ENCODE measurements at regions not wholly inside any gene's neighbourhood (a gene's known extent, or its start where the extent isn't known, plus 50 kb on each side); places are given as distances from the start of the nearest gene placed in this dataset.
"Not testable (repeated sequence)": the region's sequence is repeated elsewhere in the genome, so short reads cannot be mapped to it uniquely, and the experiment has no call there.

DNA sequence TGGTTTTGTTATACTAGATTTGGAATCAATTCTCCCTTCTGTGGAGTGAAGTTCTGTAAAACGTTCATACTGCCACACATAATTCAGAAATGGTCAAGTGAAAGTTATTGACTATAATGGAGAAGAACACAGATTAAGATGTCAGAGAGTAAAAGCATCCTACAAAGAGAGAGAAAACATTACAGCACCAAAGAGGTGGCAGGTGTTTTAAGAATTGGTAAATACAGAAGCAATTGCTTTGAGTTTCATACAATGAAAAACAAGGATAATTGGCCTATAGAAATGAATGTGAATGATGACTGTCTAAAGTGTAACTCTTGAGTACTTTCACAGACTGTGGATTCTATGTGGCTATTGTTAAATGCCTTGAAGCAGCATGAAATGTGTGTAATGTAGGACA is 435.6 kb upstream of the SMIM31 start:
- DNase-seq (ENCODE audit: low read depth, low spot score), result no peak
- no peak overlapping the region for H3K4me3 ChIP-seq (ENCODE audit: low read length)

GRCh38 chr4:164319688-164320087 is 434.2 kb upstream of the SMIM31 start:
- H3K4me3 ChIP-seq (ENCODE audit: low read length), result no peak overlapping the region
- no peak for DNase-seq (ENCODE audit: low read depth, low spot score)

DNA sequence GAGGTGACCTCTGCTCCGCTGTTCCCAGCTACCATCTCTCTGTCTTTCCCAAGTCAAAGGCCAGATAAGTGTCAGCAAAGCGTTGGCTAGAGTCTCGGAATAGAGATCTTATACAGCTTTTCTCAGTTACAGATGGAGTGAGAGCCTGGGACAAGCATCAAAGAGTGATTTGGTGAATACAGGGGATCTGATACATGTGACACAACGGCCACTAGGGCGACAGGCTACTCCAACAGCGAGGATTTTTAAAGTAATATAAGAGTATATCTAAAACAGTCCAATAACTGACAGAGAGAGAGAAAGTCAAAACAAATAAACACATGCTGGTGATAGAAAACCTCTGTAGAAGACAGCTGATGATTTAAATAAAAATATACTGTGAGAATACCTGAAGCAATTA is 433.1 kb upstream of the SMIM31 start:
- DNase-seq (ENCODE audit: low read depth, low spot score), result no peak
- H3K4me3 ChIP-seq (ENCODE audit: low read length), result no peak overlapping the region

GRCh38 chr4:164326056-164326455 is 427.9 kb upstream of the SMIM31 start:
- H3K4me3 ChIP-seq (ENCODE audit: low read length), result no peak overlapping the region
- no peak for DNase-seq (ENCODE audit: low read depth, low spot score)

DNA sequence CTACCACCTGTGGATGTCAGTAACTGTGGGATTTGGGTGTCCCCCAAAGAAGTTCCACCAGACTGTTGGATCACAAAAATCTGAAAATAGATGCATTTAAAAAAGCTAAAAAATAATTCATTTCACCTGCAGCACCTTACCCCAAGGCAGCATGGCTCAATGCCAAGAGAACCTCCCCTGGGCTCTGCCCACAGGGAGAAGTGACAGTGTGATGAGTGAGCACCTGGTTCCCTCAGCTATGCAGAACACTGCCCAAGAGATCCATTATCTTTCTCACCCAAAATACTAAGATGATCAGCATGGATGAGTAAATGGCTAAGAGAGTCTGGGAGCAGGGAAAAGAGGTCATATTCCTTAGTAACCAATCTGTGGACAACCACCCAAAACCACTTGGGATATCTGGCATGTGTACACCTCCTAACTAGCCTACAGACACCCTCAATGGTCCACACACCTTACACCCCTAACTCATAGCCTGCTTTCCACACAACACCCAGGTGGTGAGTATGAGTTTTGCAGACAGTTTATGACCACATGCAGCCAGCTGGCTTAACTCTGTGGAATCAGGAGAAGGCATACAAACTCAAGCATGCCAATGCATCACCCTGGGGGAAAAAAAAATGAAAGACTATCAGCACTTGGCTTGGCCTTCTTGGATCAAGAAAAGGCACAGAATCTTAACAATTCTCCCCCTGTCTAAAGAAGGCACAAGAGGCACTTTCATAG is 416.5 kb upstream of the SMIM31 start:
- H3K4me3 ChIP-seq (ENCODE audit: low read length), result no peak overlapping the region
- no peak for DNase-seq (ENCODE audit: low read depth, low spot score)

- DNase-seq (ENCODE audit: low read depth, low spot score), result no peak
- H3K4me3 ChIP-seq (ENCODE audit: low read length), result no peak overlapping the region
These were observed 410.4 kb upstream of the SMIM31 start for GRCh38 chr4:164343472-164343976.

DNA sequence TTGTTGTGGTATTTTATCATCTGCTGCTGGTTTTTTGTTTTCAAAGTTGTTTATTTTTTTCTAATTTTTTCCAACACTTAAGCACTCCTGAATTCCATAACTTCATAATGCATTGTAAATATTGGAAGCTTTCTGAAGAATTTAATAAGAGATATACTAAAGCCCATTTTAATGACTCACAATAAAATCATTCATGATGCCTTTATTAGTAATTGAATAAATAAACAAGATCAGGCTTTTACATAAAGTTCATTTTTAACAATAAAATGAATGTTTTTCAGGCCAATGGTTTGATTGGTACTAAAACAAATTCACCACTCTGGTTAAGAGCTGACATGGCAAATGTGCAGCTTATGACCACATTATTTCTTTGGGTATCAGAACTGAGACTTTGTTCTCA is 408.2 kb upstream of the SMIM31 start:
- no peak for DNase-seq (ENCODE audit: low read depth, low spot score)
- H3K4me3 ChIP-seq (ENCODE audit: low read length), result no peak overlapping the region

- DNase-seq (ENCODE audit: low read depth, low spot score), result no peak
- H3K4me3 ChIP-seq (ENCODE audit: low read length), result no peak overlapping the region
These were observed 403.9 kb upstream of the SMIM31 start for GRCh38 chr4:164350061-164350460.

GRCh38 chr4:164350716-164351115 is 403.2 kb upstream of the SMIM31 start:
- H3K4me3 ChIP-seq (ENCODE audit: low read length); DNase-seq (ENCODE audit: low read depth, low spot score): not testable (repeated sequence)

DNA sequence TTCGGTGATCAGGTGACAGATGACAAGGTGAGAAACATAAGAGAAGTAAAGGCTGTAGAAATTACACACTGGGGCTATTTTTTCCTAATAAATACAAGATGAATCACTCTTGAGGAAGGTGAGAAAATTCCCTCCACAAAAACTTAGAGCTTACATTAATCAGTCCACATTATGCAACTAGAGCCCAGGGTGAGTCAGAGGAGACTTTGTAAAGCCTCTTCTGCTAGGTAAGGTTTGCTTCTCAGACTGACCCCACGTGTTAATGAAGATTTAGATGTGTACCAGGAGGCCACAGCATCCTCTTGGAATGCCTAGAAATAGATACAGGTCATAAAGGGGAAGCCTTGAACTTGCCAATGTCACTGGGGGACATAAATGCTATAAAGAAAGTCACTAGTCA is 396.0 kb upstream of the SMIM31 start:
- H3K4me3 ChIP-seq (ENCODE audit: low read length), result no peak overlapping the region
- no peak for DNase-seq (ENCODE audit: low read depth, low spot score)

DNA sequence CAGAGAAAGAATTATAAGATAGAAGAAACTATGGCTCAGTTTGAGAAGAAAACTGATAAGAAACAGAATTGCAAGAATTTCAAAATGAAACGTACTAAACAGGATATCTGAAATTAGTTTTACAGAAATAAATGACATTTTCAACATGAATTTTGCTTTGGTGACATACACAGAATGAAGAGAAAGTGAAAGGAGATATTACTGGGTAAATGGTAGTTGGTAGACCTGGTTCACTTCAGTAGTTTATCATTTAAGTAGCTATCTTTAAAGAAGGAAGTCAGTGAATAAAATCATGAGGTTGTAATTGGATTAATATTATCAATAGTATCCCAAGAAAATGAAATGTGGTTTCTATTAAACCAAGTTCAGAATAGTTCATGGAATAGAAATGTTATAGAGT is 395.5 kb upstream of the SMIM31 start:
- DNase-seq (ENCODE audit: low read depth, low spot score), result no peak
- no peak overlapping the region for H3K4me3 ChIP-seq (ENCODE audit: low read length)

DNA sequence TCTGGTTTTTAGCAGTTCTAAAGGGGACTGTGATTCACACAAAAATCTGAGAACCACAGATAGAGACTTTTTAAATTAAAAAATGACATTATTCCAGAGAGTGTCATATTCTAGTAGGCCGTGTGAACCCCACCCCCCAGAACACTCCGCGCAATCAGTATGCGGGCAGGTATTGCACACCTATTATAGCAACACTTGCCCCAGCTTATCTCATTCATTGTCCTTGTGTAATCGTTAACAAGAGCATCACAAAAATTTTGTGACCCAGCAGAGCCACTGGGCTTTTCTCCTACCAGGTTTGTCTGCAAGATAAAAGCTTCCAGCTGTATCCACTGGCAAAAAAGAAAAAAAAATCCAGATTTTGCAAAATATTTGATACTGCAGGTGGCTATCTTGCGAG is 394.1 kb upstream of the SMIM31 start:
- no peak for DNase-seq (ENCODE audit: low read depth, low spot score)
- no peak overlapping the region for H3K4me3 ChIP-seq (ENCODE audit: low read length)

DNA sequence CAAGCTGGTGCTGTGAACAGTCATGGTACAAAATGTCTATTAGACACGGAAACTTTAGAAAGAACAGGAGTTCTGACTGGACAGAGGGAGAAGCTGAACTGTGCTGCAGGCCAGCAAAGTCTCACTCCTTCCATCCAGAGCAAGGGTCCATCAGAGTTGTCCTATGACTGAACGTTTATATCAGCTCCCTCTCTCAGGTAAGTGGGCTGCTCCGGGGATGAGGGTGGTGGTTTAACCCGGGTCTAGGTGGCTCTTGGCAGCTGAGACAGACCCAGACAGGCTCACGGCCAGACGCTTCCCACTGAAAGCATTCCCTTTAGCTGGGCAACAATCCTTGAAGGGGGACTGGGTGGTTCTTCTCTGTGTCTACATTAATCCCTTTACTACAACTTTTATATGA is 385.0 kb upstream of the SMIM31 start:
- no peak overlapping the region for H3K4me3 ChIP-seq (ENCODE audit: low read length)
- no peak for DNase-seq (ENCODE audit: low read depth, low spot score)

GRCh38 chr4:164373021-164373420 is 380.9 kb upstream of the SMIM31 start:
- no peak for DNase-seq (ENCODE audit: low read depth, low spot score)
- H3K4me3 ChIP-seq (ENCODE audit: low read length), result no peak overlapping the region

- DNase-seq (ENCODE audit: low read depth, low spot score), result no peak
- H3K4me3 ChIP-seq (ENCODE audit: low read length), result no peak overlapping the region
These were observed 376.7 kb upstream of the SMIM31 start for GRCh38 chr4:164377277-164377676.

DNA sequence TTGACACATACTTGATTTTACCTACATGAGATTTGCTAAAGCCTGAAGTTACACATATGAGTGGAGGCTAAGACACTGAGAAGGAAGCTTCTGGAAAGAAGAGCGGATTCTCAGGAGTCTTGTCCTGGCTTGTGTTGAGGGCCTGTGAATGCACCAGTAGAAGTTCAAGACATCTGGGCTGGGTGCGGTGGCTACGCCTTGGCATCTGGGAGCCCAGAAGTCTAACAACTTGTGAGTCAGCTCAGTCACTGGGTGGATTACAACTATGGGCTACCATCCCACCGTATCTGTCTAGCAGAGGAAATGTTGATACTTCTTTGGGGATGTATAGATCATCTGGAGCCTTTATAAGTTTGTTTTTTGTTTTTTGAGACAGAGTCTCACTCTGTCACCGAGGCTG is 375.6 kb upstream of the SMIM31 start:
- H3K4me3 ChIP-seq (ENCODE audit: low read length), result no peak overlapping the region
- DNase-seq (ENCODE audit: low read depth, low spot score), result no peak

DNA sequence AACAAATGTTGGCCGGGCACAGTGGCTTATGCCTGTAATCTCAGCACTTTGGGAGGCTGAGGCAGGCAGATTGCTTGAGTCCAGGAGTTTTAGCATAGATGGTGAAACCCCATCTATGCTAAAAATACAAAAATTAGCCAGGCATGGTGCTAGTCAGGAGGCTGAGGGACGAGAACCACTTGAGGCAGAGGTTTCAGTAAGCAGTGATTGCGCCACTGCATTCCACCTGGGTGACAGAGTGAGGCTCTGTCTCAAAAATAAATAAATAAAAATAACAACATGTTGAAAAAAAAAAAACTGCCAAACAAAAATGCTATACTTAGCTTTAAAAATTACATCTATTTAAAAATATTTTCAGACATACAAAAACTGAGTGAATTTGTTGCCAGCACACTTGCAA is 374.2 kb upstream of the SMIM31 start:
- DNase-seq (ENCODE audit: low read depth, low spot score), result no peak
- no peak overlapping the region for H3K4me3 ChIP-seq (ENCODE audit: low read length)

GRCh38 chr4:164381859-164382258 is 372.1 kb upstream of the SMIM31 start:
- no peak overlapping the region for H3K4me3 ChIP-seq (ENCODE audit: low read length)
- DNase-seq (ENCODE audit: low read depth, low spot score), result no peak

DNA sequence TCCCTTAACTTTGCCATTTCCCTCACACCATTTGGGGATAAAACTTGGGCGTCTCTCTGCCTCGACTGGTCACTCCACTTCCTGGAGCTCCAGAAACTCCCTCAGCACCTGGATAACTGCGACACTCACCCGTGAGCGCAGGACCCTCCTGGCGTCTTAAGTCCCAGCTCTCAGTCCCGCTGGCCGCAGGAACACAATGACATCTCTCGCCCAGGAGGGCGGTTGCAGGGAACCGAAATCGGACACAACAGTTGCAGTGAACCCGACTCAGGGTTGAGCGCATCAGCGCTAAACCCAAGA is 370.9 kb upstream of the SMIM31 start:
- H3K4me3 ChIP-seq (ENCODE audit: low read length), result no peak overlapping the region
- no peak for DNase-seq (ENCODE audit: low read depth, low spot score)

DNA sequence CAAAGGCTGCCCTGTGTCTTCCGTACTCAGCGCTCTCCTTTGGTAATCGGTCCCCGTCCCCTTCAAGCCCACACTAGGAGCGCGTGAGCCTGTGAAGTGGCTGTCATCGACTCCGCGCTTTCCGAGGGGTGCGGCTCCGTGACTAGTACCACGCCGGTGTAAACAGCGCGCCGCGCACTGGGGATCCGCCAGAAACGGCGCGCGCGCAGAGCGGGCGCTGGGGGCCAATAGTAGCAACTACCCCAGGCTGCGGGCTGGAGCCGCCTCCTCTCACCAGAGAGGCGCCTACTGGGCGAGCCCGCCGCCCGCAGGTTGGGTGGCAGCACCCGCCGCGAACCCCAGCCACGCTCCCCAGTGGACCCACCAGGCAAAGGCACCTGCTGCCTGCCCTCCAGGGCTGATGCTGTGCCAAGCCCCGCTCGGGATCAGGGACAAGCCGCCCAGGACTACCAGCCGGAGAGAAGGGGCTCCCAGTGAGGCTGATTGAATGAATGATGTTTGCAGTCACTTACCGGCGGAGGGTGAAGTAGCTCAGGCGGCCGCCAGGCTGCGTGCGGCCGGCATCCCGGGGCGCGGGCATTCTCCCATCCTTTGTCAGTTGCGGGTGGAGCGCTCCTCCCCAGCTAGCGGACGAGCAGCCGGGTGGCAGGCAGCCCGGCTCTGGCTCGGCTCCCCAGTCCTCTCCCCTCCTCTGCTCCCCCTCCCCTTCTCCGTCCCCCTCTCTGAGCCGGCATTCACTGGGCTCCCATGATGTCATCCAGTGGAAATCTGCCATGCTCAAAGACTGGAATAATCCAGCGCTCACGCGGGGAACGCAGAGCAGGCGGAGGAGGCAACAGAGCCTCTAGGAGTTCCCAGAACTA is 370.3 kb upstream of the SMIM31 start:
- DNase-seq (ENCODE audit: low read depth, low spot score), result no peak
- H3K4me3 ChIP-seq (ENCODE audit: low read length), result no peak overlapping the region

- DNase-seq (ENCODE audit: low read depth, low spot score), result no peak
- no peak overlapping the region for H3K4me3 ChIP-seq (ENCODE audit: low read length)
These were observed 369.5 kb upstream of the SMIM31 start for GRCh38 chr4:164384416-164384815.
